AG10803 (cell line): ENCODE measurements at regions not wholly inside any gene's neighbourhood (a gene's known extent, or its start where the extent isn't known, plus 50 kb on each side); places are given as distances from the start of the nearest gene placed in this dataset.
A peak's percentile ranks its signal among the peaks of the same experiment; 100 is the strongest.

Experiments
- DNase-seq: peaks from one replicate; pipeline ENCODE4 v3.0.0; 2010; ENCODE audit warnings: low read depth
- H3K4me3 ChIP-seq: 2 replicates; pipeline ENCODE4 v1.5.1; 2011; ENCODE audit warnings: mild to moderate bottlenecking, low read length, control low read depth
- TF ChIP-seq, protein P1 (sequence below): conservative IDR thresholded peaks from 2 replicates; pipeline ENCODE4 v1.5.1; 2011; ENCODE audit warnings: mild to moderate bottlenecking, low read length, control low read depth, inconsistent platforms

GRCh38 chr1:87842156-87842555 lies 513.5 kb downstream of the LMO4 start:
- DNase-seq = peak; percentile 9
- TF ChIP-seq, protein P1, sequence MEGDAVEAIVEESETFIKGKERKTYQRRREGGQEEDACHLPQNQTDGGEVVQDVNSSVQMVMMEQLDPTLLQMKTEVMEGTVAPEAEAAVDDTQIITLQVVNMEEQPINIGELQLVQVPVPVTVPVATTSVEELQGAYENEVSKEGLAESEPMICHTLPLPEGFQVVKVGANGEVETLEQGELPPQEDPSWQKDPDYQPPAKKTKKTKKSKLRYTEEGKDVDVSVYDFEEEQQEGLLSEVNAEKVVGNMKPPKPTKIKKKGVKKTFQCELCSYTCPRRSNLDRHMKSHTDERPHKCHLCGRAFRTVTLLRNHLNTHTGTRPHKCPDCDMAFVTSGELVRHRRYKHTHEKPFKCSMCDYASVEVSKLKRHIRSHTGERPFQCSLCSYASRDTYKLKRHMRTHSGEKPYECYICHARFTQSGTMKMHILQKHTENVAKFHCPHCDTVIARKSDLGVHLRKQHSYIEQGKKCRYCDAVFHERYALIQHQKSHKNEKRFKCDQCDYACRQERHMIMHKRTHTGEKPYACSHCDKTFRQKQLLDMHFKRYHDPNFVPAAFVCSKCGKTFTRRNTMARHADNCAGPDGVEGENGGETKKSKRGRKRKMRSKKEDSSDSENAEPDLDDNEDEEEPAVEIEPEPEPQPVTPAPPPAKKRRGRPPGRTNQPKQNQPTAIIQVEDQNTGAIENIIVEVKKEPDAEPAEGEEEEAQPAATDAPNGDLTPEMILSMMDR = no peak
- H3K4me3 ChIP-seq = no peak overlapping the region

DNA sequence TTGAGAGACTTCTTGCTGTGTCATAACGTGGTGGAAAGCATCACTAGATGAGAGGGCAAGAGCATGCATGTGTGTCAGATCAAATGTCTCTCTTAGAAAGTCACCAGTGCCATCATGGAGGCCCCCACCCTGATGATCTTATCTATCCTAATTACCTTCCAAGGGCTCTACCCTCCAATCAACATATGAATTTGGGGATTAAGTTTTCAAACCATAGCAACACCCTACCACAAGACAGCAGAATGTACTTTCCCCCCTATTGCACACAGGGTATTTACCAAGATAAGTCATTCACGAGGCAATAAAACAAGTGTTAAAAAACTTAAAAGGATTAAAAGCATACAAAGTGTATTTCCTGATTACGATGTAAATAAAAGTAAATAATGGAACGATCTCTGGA lies 515.6 kb downstream of the LMO4 start:
- DNase-seq = no peak
- no peak overlapping the region for H3K4me3 ChIP-seq
- TF ChIP-seq, protein P1 = no peak

DNA sequence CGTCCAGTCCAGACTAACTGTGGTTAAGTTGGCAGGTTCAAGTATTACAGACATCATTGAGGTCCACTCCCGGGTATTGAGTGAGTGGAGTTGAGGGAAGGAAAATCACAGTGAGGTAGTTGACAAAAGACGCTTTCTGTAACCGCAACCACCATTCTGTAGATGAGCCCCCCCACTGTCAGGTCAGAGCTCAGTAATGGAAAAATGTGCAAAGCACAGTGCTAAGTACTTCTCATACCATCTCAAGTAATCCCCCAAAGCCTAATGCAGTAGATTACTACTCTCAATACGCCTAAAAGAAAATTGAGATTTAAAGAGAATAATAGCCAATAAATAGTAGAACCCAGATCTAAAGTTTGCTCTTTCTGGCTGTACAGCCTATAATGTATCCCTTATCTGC lies 522.8 kb downstream of the LMO4 start:
- no peak overlapping the region for H3K4me3 ChIP-seq
- TF ChIP-seq, protein P1 = no peak
- no peak for DNase-seq

DNA sequence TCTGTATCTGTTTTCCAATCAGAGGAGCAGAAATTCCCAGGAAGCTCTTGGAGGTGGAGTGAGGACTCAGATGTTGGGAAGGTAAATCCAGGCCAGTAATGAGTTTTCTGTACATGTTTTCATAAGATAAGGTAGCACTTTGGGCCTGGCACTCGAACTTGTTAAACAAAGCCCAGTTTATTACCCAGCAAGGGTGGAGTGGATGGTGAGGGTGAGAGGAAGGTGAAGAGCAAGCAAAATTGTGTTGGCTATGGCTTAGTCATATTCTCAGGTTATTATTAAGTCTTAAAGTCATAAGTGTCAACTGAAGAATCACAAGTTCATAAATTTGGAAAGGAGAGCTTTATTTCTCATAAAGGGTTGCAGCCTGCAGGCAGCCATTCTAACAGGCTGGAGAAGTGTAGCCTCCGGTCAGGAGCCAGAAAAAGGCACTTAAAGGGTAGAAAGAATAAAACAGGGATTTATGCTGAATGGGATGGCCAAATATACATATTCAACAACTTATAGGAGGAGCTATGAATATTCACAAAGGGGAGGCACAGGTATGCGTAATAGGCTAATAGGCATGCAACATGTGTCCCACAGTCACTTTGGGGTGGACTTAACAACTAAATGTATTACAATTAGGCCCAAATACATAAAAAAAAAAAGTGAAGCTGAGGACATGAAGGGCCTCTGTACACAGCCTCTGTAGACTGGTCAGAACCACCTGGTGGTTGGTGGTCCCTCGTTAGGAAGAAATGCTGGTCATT lies 523.9 kb downstream of the LMO4 start:
- DNase-seq = no peak
- TF ChIP-seq, protein P1 = no peak

DNA sequence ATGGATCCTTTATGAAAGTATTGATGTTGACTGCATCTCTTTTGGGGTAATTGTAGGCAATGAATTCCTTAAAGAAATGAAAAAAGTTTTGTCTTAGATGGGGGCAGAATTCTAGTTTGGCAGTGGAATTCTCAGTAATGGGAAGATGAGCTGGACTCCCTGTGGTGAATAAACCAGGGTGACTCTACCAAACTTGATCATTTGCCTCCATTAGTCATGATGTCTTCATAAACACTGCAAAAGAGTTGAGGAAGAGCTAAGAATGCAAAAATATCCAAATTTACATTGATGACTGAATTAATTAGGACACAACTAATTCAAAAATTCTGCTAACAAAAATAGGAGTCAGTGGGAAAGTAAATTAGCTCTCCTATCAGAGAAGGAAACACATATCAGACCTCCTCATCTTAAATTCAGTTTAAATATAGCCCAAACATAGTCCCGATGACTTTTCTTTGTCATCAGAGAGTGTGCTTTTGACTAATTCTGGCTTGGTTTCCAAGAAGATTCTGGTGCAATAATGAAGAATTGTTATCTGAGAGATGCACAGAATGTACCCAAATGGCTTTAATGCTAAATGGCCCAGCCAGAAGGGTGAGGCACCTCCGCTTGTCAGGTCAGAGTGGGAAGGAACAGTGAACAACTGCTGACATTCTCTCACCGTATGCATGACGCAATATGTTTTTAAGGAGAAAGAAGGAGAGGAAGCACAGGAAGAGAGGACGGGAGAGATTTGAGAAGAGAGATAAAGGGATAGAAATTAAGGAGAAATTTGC lies 525.1 kb downstream of the LMO4 start:
- TF ChIP-seq, protein P1 = no peak

More for the DNA sequence above, 523.9 kb downstream of the LMO4 start:
- H3K4me3 ChIP-seq = no peak overlapping the region

GRCh38 chr1:87863317-87863716 lies 534.6 kb downstream of the LMO4 start:
- TF ChIP-seq, protein P1 = no peak
- no peak overlapping the region for H3K4me3 ChIP-seq
- no peak for DNase-seq

More for the DNA sequence above, 525.1 kb downstream of the LMO4 start:
- no peak overlapping the region for H3K4me3 ChIP-seq
- DNase-seq = peak; percentile 6

DNA sequence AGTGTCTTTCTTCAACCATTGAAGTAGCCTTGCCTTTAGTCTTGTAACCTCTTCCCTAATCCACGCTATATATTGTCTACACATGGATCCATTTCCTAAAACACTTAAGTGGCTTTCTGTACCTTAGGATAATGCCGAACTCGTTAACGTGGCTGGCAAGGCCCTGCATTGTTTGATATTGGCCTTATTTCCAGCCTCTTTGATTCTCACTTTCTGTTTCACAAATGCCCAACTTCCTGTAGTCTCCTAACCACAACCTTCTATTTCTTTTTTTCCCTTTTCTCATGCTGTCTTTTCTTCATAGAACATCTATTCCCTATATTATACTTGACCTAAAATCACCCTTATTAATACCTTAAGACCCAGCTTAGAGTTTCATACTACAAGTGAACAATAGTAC lies 536.0 kb downstream of the LMO4 start:
- DNase-seq = no peak
- no peak overlapping the region for H3K4me3 ChIP-seq
- TF ChIP-seq, protein P1 = no peak
